GM13977 (cell line): ENCODE measurements at regions not wholly inside any gene's neighbourhood (a gene's known extent, or its start where the extent isn't known, plus 50 kb on each side); places are given as distances from the start of the nearest gene placed in this dataset.
"Not testable (repeated sequence)": the region's sequence is repeated elsewhere in the genome, so short reads cannot be mapped to it uniquely, and the experiment has no call there.

Experiments
- DNase-seq: peaks from one replicate; pipeline ENCODE4 v3.0.0; 2012; ENCODE audit warnings: low spot score
- in situ Hi-C: fragments of 300-500 bp; cut with MboI; formaldehyde crosslinking; loops from one replicate; pipeline ENCODE4 v1.12.0; 2022; ENCODE audit warnings: low sequenced_read_pairs, low pct_unique_long_range_greater_than_20kb, mixed read lengths, inconsistent platforms; ENCODE audit not compliant: unreplicated experiment
- TF ChIP-seq, protein P1 (sequence below): IDR thresholded peaks from 2 replicates; pipeline ENCODE4 v1.5.1; 2012; ENCODE audit warnings: mild to moderate bottlenecking, control low read depth; ENCODE audit not compliant: insufficient read depth; ENCODE audit errors: extremely low read depth, missing control alignments

- TF ChIP-seq, protein P1, sequence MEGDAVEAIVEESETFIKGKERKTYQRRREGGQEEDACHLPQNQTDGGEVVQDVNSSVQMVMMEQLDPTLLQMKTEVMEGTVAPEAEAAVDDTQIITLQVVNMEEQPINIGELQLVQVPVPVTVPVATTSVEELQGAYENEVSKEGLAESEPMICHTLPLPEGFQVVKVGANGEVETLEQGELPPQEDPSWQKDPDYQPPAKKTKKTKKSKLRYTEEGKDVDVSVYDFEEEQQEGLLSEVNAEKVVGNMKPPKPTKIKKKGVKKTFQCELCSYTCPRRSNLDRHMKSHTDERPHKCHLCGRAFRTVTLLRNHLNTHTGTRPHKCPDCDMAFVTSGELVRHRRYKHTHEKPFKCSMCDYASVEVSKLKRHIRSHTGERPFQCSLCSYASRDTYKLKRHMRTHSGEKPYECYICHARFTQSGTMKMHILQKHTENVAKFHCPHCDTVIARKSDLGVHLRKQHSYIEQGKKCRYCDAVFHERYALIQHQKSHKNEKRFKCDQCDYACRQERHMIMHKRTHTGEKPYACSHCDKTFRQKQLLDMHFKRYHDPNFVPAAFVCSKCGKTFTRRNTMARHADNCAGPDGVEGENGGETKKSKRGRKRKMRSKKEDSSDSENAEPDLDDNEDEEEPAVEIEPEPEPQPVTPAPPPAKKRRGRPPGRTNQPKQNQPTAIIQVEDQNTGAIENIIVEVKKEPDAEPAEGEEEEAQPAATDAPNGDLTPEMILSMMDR, result no peak
- DNase-seq, result no peak
- in situ Hi-C loops, result no loop called here
These were observed 77.4 kb downstream of the MS4A13 start for GRCh38 chr11:60592601-60593000.

DNA sequence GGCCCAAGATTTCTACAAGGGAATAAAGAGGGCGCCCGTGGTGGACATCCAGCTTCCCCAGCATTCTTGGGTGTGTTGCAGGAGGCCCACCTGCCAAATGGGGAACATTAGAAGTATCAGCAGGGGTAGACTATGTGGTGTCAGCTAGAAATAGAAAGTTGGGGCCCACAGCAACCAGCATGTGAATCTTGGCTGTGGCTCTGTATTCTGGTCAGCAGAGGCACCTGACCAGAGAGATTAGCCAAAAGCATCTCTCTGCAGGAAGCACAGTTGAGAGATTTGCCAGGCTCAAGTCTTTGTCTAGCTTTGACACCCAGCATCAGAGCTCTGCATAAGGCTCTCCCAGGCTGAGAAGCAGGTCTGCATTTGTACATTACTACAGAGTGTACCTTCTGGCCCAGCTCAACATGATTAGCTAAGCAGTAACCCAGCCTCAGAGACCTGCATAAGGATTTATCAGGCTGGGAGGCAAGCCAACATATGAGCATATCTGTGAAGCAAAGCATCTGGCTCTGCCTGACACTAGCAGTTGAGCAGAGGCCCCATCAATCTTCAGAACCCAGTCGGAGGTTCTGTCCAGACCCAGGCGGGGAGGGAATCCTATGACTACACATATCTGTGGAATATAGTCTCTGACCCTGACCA, 79.9 kb downstream of the MS4A13 start:
- DNase-seq, result no peak
- TF ChIP-seq, protein P1, result no peak
- in situ Hi-C loops, result no loop called here

DNA sequence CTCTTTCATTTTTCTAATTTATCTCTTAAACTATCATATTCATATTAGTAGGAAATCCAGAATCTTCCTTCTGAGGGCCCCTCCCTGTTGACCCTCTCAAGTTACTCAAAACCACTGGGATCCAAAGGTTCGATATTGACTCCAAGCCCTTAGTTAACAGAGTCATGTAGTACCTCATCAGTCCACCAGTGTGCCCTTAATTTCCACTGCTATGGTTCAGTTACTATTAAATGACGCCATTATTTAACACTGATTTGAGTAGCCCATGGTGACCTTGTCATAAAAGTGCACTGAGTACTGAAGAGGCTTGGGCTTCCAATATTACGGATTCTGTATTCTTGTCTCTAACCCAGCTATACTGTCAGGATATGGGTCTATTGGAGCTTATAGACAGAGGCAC, 91.9 kb upstream of the MS4A8 start:
- in situ Hi-C loops, result no loop called here
- no peak for DNase-seq
- TF ChIP-seq, protein P1, result no peak

GRCh38 chr11:60609632-60610031, 89.8 kb upstream of the MS4A8 start:
- in situ Hi-C loops, result loop anchor here (10.0 kb wide), 2 partner anchors 115 to 245 kb away; partner anchors contain the start of gene MS4A12
- TF ChIP-seq, protein P1, result no peak
- no peak for DNase-seq

DNA sequence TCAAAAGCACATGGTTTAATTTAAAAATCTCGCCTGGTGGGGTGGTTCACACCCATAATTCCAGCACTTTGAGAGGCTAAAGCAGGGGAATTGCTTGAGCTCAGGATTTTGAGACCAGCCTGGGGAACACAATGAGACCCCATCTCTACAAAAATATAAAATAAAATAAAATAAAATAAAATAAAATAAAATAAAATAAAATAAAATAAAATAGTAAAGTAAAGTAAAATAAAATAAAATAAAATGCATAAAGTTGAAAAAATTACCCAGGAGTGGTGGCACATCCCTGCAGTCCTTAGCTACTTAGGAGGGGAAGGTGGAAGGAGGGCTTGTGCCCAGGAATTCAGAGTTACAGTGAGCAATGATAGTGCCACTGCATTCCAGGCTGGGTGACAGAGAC, 88.7 kb upstream of the MS4A8 start:
- TF ChIP-seq, protein P1, result no peak
- in situ Hi-C loops, result loop anchor here (10.0 kb wide), 2 partner anchors 116 to 246 kb away; partner anchors contain the start of gene MS4A12
- no peak for DNase-seq

GRCh38 chr11:60615497-60615896, 83.9 kb upstream of the MS4A8 start:
- TF ChIP-seq, protein P1, result no peak
- DNase-seq, result no peak
- in situ Hi-C loops, result loop anchor here (10.0 kb wide), 2 partner anchors 121 to 251 kb away; partner anchors contain the start of gene MS4A12

- DNase-seq, in situ Hi-C loops: not testable (repeated sequence)
These were observed 77.5 kb upstream of the MS4A8 start for GRCh38 chr11:60621940-60622339.

DNA sequence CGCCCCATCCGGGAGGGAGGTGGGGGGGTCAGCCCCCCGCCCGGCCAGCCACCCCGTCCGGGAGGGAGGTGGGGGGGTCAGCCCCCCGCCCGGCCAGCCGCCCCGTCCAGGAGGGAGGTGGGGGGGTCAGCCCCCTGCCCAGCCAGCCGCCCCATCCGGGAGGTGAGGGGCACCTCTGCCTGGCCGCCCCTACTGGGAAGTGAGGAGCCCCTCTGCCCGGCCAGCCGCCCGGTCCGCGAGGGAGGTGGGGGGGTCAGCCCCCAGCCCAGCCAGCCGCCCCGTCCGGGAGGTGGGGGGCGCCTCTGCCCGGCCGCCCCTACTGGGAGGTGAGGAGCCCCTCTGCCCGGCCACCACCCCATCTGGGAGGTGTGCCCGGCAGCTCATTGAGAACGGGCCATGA, 76.6 kb upstream of the MS4A8 start:
- DNase-seq, in situ Hi-C loops: not testable (repeated sequence)
